ENCODE measurements at regions not wholly inside any gene's neighbourhood (a gene's known extent, or its start where the extent isn't known, plus 50 kb on each side); places are given as distances from the start of the nearest gene placed in this dataset.

GRCh38 chr16:55225972-55226542 is 97.9 kb upstream of the IRX6 start:
- no peak for DNase-seq
- H3K27ac ChIP-seq: no peak overlapping the region
- H3K9me3 ChIP-seq: peaks cover 0 to 6% (median 2%) of the 10 kb centered on the region in 4 donors
- H3K4me3 ChIP-seq: no peak overlapping the region
- peaks cover 0 to 4% (median 0%) of the 10 kb centered on the region in 3 donors for H3K27me3 ChIP-seq
- TF ChIP-seq POLR2A (IDR thresholded peaks at IDR 0.05) (no peak), CTCF (IDR thresholded peaks at IDR 0.05) (no peak), EP300 (IDR thresholded peaks at IDR 0.05) (no peak), POLR2AphosphoS5 (IDR thresholded peaks at IDR 0.05) (no peak)
- WGBS, 2 donors: 79 to 81% methylated on average over 5 of the region's 5 CpGs
- intact Hi-C loops (cut with DNase I): no loop called here
- H3K4me1 ChIP-seq: no peaks in the 10 kb centered on the region
- no peaks in the 10 kb centered on the region for H3K36me3 ChIP-seq

GRCh38 chr16:55232822-55233221 is 91.2 kb upstream of the IRX6 start:
- no peaks in the 10 kb centered on the region for H3K4me1 ChIP-seq
- no peaks in the 10 kb centered on the region for H3K36me3 ChIP-seq
- H3K27ac ChIP-seq: no peak overlapping the region
- H3K4me3 ChIP-seq: no peak overlapping the region
- TF ChIP-seq POLR2A (IDR thresholded peaks at IDR 0.05) (no peak), POLR2AphosphoS5 (IDR thresholded peaks at IDR 0.05) (no peak), CTCF (IDR thresholded peaks at IDR 0.05) (no peak), EP300 (IDR thresholded peaks at IDR 0.05) (no peak)
- peaks cover 0 to 7% (median 3%) of the 10 kb centered on the region in 3 donors for H3K27me3 ChIP-seq
- 78 to 81% methylated on average over 7 of the region's 7 CpGs for WGBS, 2 donors
- no peak for DNase-seq
- intact Hi-C loops (cut with DNase I): no loop called here
- H3K9me3 ChIP-seq: no peaks in the 10 kb centered on the region

- no peak for TF ChIP-seq EP300 (IDR thresholded peaks at IDR 0.05)
- no peak for TF ChIP-seq POLR2AphosphoS5 (IDR thresholded peaks at IDR 0.05)
- no peak for TF ChIP-seq POLR2A (IDR thresholded peaks at IDR 0.05)
- TF ChIP-seq CTCF (IDR thresholded peaks at IDR 0.05): no peak
- 6 to 25% methylated on average over 1 of the region's 1 CpG for WGBS, 2 donors
- peaks cover 0 to 7% (median 3%) of the 10 kb centered on the region in 3 donors for H3K27me3 ChIP-seq
- no peaks in the 10 kb centered on the region for H3K9me3 ChIP-seq
- no peak overlapping the region for H3K4me3 ChIP-seq
- DNase-seq: no peak
- intact Hi-C loops (cut with DNase I): no loop called here
- no peaks in the 10 kb centered on the region for H3K4me1 ChIP-seq
- H3K27ac ChIP-seq: no peak overlapping the region
- H3K36me3 ChIP-seq: no peaks in the 10 kb centered on the region
Measured at GRCh38 chr16:55233464-55233863, 90.5 kb upstream of the IRX6 start.

GRCh38 chr16:55236655-55237054 is 87.3 kb upstream of the IRX6 start:
- no peaks in the 10 kb centered on the region for H3K36me3 ChIP-seq
- TF ChIP-seq POLR2A (IDR thresholded peaks at IDR 0.05): no peak
- no peak for TF ChIP-seq POLR2AphosphoS5 (IDR thresholded peaks at IDR 0.05)
- TF ChIP-seq CTCF (IDR thresholded peaks at IDR 0.05): no peak
- no peak for TF ChIP-seq EP300 (IDR thresholded peaks at IDR 0.05)
- H3K4me3 ChIP-seq: no peak overlapping the region
- intact Hi-C loops (cut with DNase I): no loop called here
- peaks cover 0 to 7% (median 3%) of the 10 kb centered on the region in 3 donors for H3K27me3 ChIP-seq
- no peak overlapping the region for H3K27ac ChIP-seq
- no peaks in the 10 kb centered on the region for H3K4me1 ChIP-seq
- 59 to 62% methylated on average over 5 of the region's 5 CpGs for WGBS, 2 donors
- no peak for DNase-seq
- H3K9me3 ChIP-seq: no peaks in the 10 kb centered on the region

- peaks cover 0 to 7% (median 0%) of the 10 kb centered on the region in 3 donors for H3K27me3 ChIP-seq
- TF ChIP-seq CTCF (IDR thresholded peaks at IDR 0.05): no peak
- no peak for TF ChIP-seq POLR2AphosphoS5 (IDR thresholded peaks at IDR 0.05)
- TF ChIP-seq EP300 (IDR thresholded peaks at IDR 0.05): no peak
- no peak for TF ChIP-seq POLR2A (IDR thresholded peaks at IDR 0.05)
- H3K36me3 ChIP-seq: no peaks in the 10 kb centered on the region
- intact Hi-C loops (cut with DNase I): no loop called here
- H3K4me3 ChIP-seq: no peak overlapping the region
- no peak for DNase-seq
- no peak overlapping the region for H3K27ac ChIP-seq
- no peaks in the 10 kb centered on the region for H3K9me3 ChIP-seq
- no peaks in the 10 kb centered on the region for H3K4me1 ChIP-seq
Measured at GRCh38 chr16:55239723-55240122, 84.3 kb upstream of the IRX6 start.

All from sigmoid colon (tissue), 6 donors.